Fibroblast of mammary gland (primary cell): ENCODE measurements at regions not wholly inside any gene's neighbourhood (a gene's known extent, or its start where the extent isn't known, plus 50 kb on each side); places are given as distances from the start of the nearest gene placed in this dataset.
"Not testable (repeated sequence)": the region's sequence is repeated elsewhere in the genome, so short reads cannot be mapped to it uniquely, and the experiment has no call there.

ENCODE experiments used
- DNase-seq: peaks from one replicate; pipeline ENCODE4 v3.0.0-alpha.2; 2010; ENCODE audit warnings: low read depth
- H3K4me3 ChIP-seq: 2 replicates; pipeline ENCODE4 v1.5.1; 2011; ENCODE audit warnings: low read depth, mild to moderate bottlenecking, low read length, moderate library complexity; ENCODE audit not compliant: control insufficient read depth
- CTCF ChIP-seq: conservative IDR thresholded peaks from 2 replicates; pipeline ENCODE4 v1.5.1; 2011; ENCODE audit warnings: low read depth, low read length, inconsistent platforms; ENCODE audit not compliant: control insufficient read depth, insufficient read depth

GRCh38 chr7:68697796-68698280 is 900.4 kb upstream of the AUTS2 start:
- no peak overlapping the region for H3K4me3 ChIP-seq
- no peak for DNase-seq
- no peak for TF ChIP-seq CTCF

- TF ChIP-seq CTCF, result no peak
- peak; percentile 92 for DNase-seq
- H3K4me3 ChIP-seq, result no peak overlapping the region
These were observed 899.1 kb upstream of the AUTS2 start for GRCh38 chr7:68699090-68699711.

DNA sequence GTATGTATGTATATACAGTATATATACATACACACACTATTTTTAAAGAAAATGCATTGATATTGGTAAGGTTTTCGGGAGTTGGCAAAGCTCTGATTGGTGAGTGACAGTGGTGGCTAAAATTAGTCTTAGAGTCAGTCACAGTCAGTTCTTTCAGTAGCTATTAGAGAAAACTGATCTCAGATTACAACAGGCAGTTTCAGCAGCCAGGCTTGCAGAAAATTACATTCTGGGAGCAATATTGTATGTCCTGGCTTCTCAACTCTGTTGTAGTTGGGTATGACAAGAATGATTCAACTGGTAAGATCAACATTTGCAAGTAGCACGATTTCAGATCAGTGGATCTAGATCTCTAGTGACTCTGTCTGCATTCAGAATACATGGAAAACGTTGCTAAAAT is 897.9 kb upstream of the AUTS2 start:
- TF ChIP-seq CTCF, result no peak
- no peak overlapping the region for H3K4me3 ChIP-seq
- peak; percentile 34 for DNase-seq

GRCh38 chr7:68706291-68706690 is 892.0 kb upstream of the AUTS2 start:
- no peak for TF ChIP-seq CTCF
- DNase-seq, result peak; percentile 93
- no peak overlapping the region for H3K4me3 ChIP-seq

DNA sequence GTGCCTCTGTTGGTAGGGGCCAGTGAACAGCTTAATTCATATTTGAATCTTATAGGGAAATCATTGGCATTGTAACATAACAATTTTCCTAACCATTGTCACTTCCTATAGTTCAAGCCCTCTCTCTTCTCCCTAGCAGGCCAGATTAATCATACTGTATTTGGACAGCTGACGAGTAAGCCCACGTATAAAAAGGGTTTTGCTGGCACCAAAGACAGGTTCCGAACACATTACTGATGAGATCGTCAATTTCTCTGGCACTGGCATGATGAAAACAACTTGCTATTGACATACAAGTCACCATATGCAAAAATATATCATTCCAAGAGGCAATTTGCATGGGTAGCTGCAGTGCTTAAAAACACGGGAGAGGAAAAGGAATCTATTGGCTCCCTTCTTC is 891.1 kb upstream of the AUTS2 start:
- no peak for TF ChIP-seq CTCF

GRCh38 chr7:68707958-68708357 is 890.3 kb upstream of the AUTS2 start:
- no peak for TF ChIP-seq CTCF
- peak; percentile 14 for DNase-seq
- no peak overlapping the region for H3K4me3 ChIP-seq

More for the DNA sequence above, 891.1 kb upstream of the AUTS2 start:
- no peak overlapping the region for H3K4me3 ChIP-seq
- peak; percentile 26 for DNase-seq

GRCh38 chr7:68712956-68713495 is 885.2 kb upstream of the AUTS2 start:
- TF ChIP-seq CTCF, result no peak
- H3K4me3 ChIP-seq, result no peak overlapping the region
- no peak for DNase-seq

DNA sequence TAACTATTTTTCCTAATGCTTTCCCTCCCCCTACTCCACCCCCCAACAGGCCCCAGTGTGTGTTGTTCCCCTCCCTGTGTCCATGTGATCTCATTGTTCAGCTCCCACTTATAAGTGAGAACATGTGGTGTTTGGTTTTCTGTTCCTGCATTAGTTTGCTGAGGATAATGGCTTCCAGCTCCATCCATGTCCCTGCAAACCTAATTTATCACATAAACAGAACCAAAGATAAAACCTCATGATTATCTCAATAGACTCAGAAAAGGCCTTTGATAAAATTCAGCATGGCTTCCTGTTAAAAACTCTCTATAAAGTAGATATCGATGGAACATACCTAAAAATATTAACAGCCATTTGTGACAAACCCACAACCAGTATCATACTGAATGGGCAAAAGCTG is 884.1 kb upstream of the AUTS2 start:
- H3K4me3 ChIP-seq, DNase-seq: not testable (repeated sequence)
